A204.1 (cell line): ENCODE measurements at regions not wholly inside any gene's neighbourhood (a gene's known extent, or its start where the extent isn't known, plus 50 kb on each side); places are given as distances from the start of the nearest gene placed in this dataset.
A peak's percentile ranks its signal among the peaks of the same experiment; 100 is the strongest.
"Not testable (repeated sequence)": the region's sequence is repeated elsewhere in the genome, so short reads cannot be mapped to it uniquely, and the experiment has no call there.

ENCODE experiments used
- FAIRE-seq: peaks from 2 replicates; lab custom pipeline; 2012; peaks lifted over from hg19 to GRCh38; lab: Jason Lieb, UNC

- FAIRE-seq, result no peak
Observed at GRCh38 chr5:135279328-135279727, 119.7 kb downstream of the MACROH2A1 start.

GRCh38 chr5:135276151-135276550 lies 122.9 kb downstream of the MACROH2A1 start:
- no peak for FAIRE-seq

GRCh38 chr5:135273212-135273611 lies 125.8 kb downstream of the MACROH2A1 start:
- FAIRE-seq, result no peak

GRCh38 chr5:135272311-135272805 lies 126.7 kb downstream of the MACROH2A1 start:
- no peak for FAIRE-seq

- FAIRE-seq, result no peak
Observed at GRCh38 chr5:135271533-135272310, 127.3 kb downstream of the MACROH2A1 start.

- FAIRE-seq, result no peak
Observed at GRCh38 chr5:135269931-135270421, 129.1 kb downstream of the MACROH2A1 start.

GRCh38 chr5:135269199-135269598 lies 129.8 kb downstream of the MACROH2A1 start:
- peak; percentile 72 for FAIRE-seq

- no peak for FAIRE-seq
Observed at GRCh38 chr5:135266975-135267374, 132.1 kb downstream of the MACROH2A1 start.

GRCh38 chr5:135266303-135266635 lies 132.8 kb downstream of the MACROH2A1 start:
- FAIRE-seq, result no peak

- no peak for FAIRE-seq
Observed at GRCh38 chr5:135265497-135266302, 133.3 kb downstream of the MACROH2A1 start.

GRCh38 chr5:135264451-135265440 lies 134.3 kb downstream of the MACROH2A1 start:
- no peak for FAIRE-seq

GRCh38 chr5:135263022-135263668 lies 135.9 kb downstream of the MACROH2A1 start:
- no peak for FAIRE-seq

GRCh38 chr5:135262364-135262763 lies 136.7 kb downstream of the MACROH2A1 start:
- no peak for FAIRE-seq

GRCh38 chr5:135260108-135260507 lies 138.9 kb downstream of the MACROH2A1 start:
- not testable (repeated sequence) for FAIRE-seq

GRCh38 chr5:135255461-135256178 lies 143.4 kb downstream of the MACROH2A1 start:
- FAIRE-seq, result no peak

- FAIRE-seq, result no peak
Observed at GRCh38 chr5:135254183-135254582, 144.8 kb downstream of the MACROH2A1 start.

GRCh38 chr5:135253601-135254178 lies 145.3 kb downstream of the MACROH2A1 start:
- FAIRE-seq, result no peak

GRCh38 chr5:135251093-135251492 lies 147.9 kb downstream of the MACROH2A1 start:
- no peak for FAIRE-seq

GRCh38 chr5:135250671-135251070 lies 148.4 kb downstream of the MACROH2A1 start:
- FAIRE-seq, result no peak

- FAIRE-seq, result no peak
Observed at GRCh38 chr5:135249658-135250057, 149.4 kb downstream of the MACROH2A1 start.
